ENCODE measurements at regions not wholly inside any gene's neighbourhood (a gene's known extent, or its start where the extent isn't known, plus 50 kb on each side); places are given as distances from the start of the nearest gene placed in this dataset.

DNA sequence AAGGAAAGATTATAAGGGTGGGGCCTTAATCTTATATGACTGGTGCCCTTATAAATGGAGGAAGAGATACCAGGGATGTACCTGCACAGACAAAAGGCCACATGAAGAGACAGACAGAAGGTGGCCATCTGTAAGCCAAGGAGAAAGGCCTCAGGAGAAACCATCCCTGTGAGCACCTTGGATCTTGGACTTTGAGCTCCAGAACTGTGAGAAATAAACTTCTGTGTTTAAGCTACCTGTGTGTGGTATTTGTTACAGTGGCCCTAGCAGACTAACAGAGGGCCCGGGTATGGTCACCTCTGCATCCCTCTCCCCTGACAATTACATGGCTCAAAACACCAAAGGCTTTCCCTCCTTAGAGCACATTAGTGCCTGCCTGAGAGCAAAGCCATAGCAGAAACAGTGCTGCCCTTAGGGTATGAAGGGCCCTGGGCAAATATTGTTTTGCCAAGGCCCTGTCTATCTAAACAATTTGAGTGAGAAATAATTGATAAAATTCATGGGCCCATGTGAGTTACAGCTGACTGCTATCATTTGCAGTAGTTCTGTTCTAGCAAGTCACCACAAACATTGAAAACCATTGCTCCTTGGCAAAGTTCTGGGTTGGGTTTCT is 109.3 kb upstream of the MYCN start:
- Histone ChIP-seq H3K9me2 (ENCODE audit: insufficient read depth, low read length) (no peaks in the 10 kb centered on the region), H3K4me2 (ENCODE audit: low read length) (no peak overlapping the region), H3F3A (ENCODE audit: insufficient read depth, low read length, poor library complexity, severe bottlenecking) (no peaks in the 10 kb centered on the region), H3K27me3 (ENCODE audit: insufficient read depth, low read depth, low read length) (no peaks in the 10 kb centered on the region), H2AFZ (ENCODE audit: low read depth, low read length) (no peak overlapping the region), H3K4me3 (ENCODE audit: low read length) (no peak overlapping the region), H3K27ac (ENCODE audit: low read length) (no peak overlapping the region), H3K9ac (ENCODE audit: low read length) (no peak overlapping the region), H3K79me2 (replicated peaks; ENCODE audit: insufficient read depth, low read length) (no peaks in the 10 kb centered on the region), H3K36me3 (ENCODE audit: insufficient read depth, low read length) (no peaks in the 10 kb centered on the region), H3K9me3 (ENCODE audit: low read length) (no peaks in the 10 kb centered on the region), H4K20me1 (ENCODE audit: insufficient read depth) (no peaks in the 10 kb centered on the region)
- TF ChIP-seq CTCF (IDR thresholded peaks at IDR 0.05; ENCODE audit: poor library complexity, severe bottlenecking), result no peak
- TF ChIP-seq MXI1 (conservative IDR thresholded peaks at IDR 0.05; ENCODE audit: poor library complexity, severe bottlenecking), result no peak
- TF ChIP-seq SMC3 (conservative IDR thresholded peaks at IDR 0.05; ENCODE audit: poor library complexity), result no peak
- TF ChIP-seq, protein P1, sequence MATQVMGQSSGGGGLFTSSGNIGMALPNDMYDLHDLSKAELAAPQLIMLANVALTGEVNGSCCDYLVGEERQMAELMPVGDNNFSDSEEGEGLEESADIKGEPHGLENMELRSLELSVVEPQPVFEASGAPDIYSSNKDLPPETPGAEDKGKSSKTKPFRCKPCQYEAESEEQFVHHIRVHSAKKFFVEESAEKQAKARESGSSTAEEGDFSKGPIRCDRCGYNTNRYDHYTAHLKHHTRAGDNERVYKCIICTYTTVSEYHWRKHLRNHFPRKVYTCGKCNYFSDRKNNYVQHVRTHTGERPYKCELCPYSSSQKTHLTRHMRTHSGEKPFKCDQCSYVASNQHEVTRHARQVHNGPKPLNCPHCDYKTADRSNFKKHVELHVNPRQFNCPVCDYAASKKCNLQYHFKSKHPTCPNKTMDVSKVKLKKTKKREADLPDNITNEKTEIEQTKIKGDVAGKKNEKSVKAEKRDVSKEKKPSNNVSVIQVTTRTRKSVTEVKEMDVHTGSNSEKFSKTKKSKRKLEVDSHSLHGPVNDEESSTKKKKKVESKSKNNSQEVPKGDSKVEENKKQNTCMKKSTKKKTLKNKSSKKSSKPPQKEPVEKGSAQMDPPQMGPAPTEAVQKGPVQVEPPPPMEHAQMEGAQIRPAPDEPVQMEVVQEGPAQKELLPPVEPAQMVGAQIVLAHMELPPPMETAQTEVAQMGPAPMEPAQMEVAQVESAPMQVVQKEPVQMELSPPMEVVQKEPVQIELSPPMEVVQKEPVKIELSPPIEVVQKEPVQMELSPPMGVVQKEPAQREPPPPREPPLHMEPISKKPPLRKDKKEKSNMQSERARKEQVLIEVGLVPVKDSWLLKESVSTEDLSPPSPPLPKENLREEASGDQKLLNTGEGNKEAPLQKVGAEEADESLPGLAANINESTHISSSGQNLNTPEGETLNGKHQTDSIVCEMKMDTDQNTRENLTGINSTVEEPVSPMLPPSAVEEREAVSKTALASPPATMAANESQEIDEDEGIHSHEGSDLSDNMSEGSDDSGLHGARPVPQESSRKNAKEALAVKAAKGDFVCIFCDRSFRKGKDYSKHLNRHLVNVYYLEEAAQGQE (IDR thresholded peaks at IDR 0.05; ENCODE audit: borderline replicate concordance), result no peak
- no peak for TF ChIP-seq TAF1 (IDR thresholded peaks at IDR 0.05; ENCODE audit: low read depth)
- TF ChIP-seq EP300 (conservative IDR thresholded peaks at IDR 0.05; ENCODE audit: poor library complexity, severe bottlenecking), result no peak
- TF ChIP-seq EZH2 (IDR thresholded peaks at IDR 0.05; ENCODE audit: borderline replicate concordance, insufficient read depth, low read length, poor library complexity, severe bottlenecking), result no peak
- TF ChIP-seq RAD21 (conservative IDR thresholded peaks at IDR 0.05), result no peak
- no peak for TF ChIP-seq POLR2AphosphoS5 (IDR thresholded peaks at IDR 0.05)

DNA sequence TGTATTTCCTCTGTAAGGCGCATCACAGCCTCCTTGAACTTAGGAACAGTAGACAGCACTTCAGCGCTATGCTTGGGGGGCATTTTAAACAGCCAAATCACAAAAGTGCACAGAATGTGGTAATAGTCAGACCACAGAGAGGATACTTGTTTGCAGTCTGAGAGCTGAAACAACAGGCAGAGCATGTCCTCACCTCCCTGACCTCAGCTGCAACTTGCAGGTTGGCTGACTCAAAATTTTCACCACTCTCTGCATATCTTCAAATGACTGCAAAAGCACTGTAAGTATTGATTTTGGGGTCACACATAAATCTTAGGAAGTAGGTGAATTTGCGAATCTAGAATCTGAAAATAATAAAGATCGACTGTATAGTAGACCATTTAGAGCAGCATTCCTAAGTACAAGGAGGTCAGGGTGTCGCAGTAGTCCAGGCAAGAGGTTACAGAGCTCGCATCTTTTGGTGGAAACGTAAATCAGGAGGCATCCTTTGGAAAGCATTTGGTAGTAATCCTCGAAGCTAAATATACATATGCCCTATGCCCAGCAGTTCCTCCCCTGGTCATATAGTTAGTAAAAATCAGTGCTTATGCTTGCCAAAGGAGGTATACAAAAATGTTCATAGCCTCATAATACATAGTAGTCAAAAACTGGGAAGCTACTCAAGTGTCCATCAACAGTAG is 108.2 kb upstream of the MYCN start:
- no peak overlapping the region for H3K4me3 ChIP-seq (ENCODE audit: low read length)

More for the DNA sequence above, 108.2 kb upstream of the MYCN start:
- Histone ChIP-seq H3K4me2 (ENCODE audit: low read length) (no peak overlapping the region), H3K9ac (ENCODE audit: low read length) (no peak overlapping the region), H3F3A (ENCODE audit: insufficient read depth, low read length, poor library complexity, severe bottlenecking) (no peaks in the 10 kb centered on the region), H3K9me3 (ENCODE audit: low read length) (no peaks in the 10 kb centered on the region), H2AFZ (ENCODE audit: low read depth, low read length) (no peak overlapping the region), H3K27ac (ENCODE audit: low read length) (no peak overlapping the region), H4K20me1 (ENCODE audit: insufficient read depth) (no peaks in the 10 kb centered on the region), H3K79me2 (replicated peaks; ENCODE audit: insufficient read depth, low read length) (no peaks in the 10 kb centered on the region), H3K36me3 (ENCODE audit: insufficient read depth, low read length) (no peaks in the 10 kb centered on the region), H3K9me2 (ENCODE audit: insufficient read depth, low read length) (no peaks in the 10 kb centered on the region), H3K27me3 (ENCODE audit: insufficient read depth, low read depth, low read length) (no peaks in the 10 kb centered on the region)
- TF ChIP-seq, protein P1 (IDR thresholded peaks at IDR 0.05; ENCODE audit: borderline replicate concordance), result no peak
- no peak for TF ChIP-seq RAD21 (conservative IDR thresholded peaks at IDR 0.05)
